Caco-2 (cell line): ENCODE measurements at regions not wholly inside any gene's neighbourhood (a gene's known extent, or its start where the extent isn't known, plus 50 kb on each side); places are given as distances from the start of the nearest gene placed in this dataset.
"Not testable (repeated sequence)": the region's sequence is repeated elsewhere in the genome, so short reads cannot be mapped to it uniquely, and the experiment has no call there.

Source experiments
- BruUV-seq: library from RNA; stranded (reverse); fragments of 400-500 nt; replicated peaks from 2 replicates; lab custom pipeline; 2021; lab: Mats Ljungman, UMichigan
- CTCF ChIA-PET: fragments of 300-600 bp; sonication (Branson Sonifier 250); formaldehyde crosslinking; loops from one replicate; lab custom pipeline; 2022; ENCODE audit warnings: antibody characterized with exemption; lab: Charles Lee
- POLR2A ChIA-PET: fragments of 300-600 bp; sonication (Branson Sonifier 250); formaldehyde crosslinking; loops from one replicate; lab custom pipeline; 2022; ENCODE audit warnings: antibody characterized with exemption; lab: Charles Lee
- DNase-seq, 2 experiments: peaks; one replicate each; pipeline versions ENCODE4 v3.0.0 to v3.0.0-alpha.2; 2020 to 2022
- H3K27me3 ChIP-seq: replicated peaks from 2 replicates; pipeline ENCODE4 v1.6.0; 2011; ENCODE audit warnings: low read length; ENCODE audit not compliant: control insufficient read depth, insufficient read depth
- H3K36me3 ChIP-seq: 2 replicates; pipeline ENCODE4 v1.5.1; 2011; ENCODE audit warnings: low read length; ENCODE audit not compliant: control insufficient read depth, insufficient read depth
- H3K4me1 ChIP-seq: fragments of 250-450 bp; sonication (Bioruptor Pico); 2 replicates; pipeline ENCODE4 v1.5.1; 2020; ENCODE audit warnings: mild to moderate bottlenecking
- H3K4me3 ChIP-seq: 2 replicates; pipeline ENCODE4 v1.5.1; 2011; ENCODE audit warnings: low read depth, mild to moderate bottlenecking, control low read depth, low read length
- H3K9me3 ChIP-seq: fragments of 250-450 bp; sonication (Bioruptor Pico); 2 replicates; pipeline ENCODE4 v1.5.1; 2020; ENCODE audit warnings: mild to moderate bottlenecking, moderate library complexity
- H3K27ac Mint-ChIP-seq: one replicate; pipeline ENCODE4 v1.8.0; 2022; ENCODE audit warnings: mixed read lengths; ENCODE audit not compliant: unreplicated experiment
- H3K27me3 Mint-ChIP-seq: one replicate; pipeline ENCODE4 v1.8.0; 2022; ENCODE audit warnings: mixed read lengths; ENCODE audit not compliant: insufficient read depth, unreplicated experiment
- H3K36me3 Mint-ChIP-seq: one replicate; pipeline ENCODE4 v1.8.0; 2022; ENCODE audit warnings: mild to moderate bottlenecking, mixed read lengths; ENCODE audit not compliant: insufficient read depth, unreplicated experiment
- H3K4me1 Mint-ChIP-seq: one replicate; pipeline ENCODE4 v1.8.0; 2022; ENCODE audit warnings: low read depth, mixed read lengths; ENCODE audit not compliant: unreplicated experiment
- H3K4me3 Mint-ChIP-seq: one replicate; pipeline ENCODE4 v1.8.0; 2022; ENCODE audit warnings: mild to moderate bottlenecking, moderate library complexity, mixed read lengths; ENCODE audit not compliant: unreplicated experiment
- H3K9me3 Mint-ChIP-seq: one replicate; pipeline ENCODE4 v1.8.0; 2022; ENCODE audit warnings: mixed read lengths; ENCODE audit not compliant: unreplicated experiment
- intact Hi-C: fragments of 100-400 bp; cut with micrococcal nuclease; formaldehyde crosslinking; loops from one replicate; pipeline ENCODE4 v1.10.0; 2022; ENCODE audit not compliant: unreplicated experiment
- TF ChIP-seq, protein P1 (sequence below), 2 experiments: fragments of 200-600 bp in 1 of 2; IDR thresholded peaks; 1 replicate in 1 of 2; 2 replicates in 1 of 2; pipeline versions ENCODE4 v1.5.1 to v1.8.0; 2011 to 2022; ENCODE audit warnings: antibody characterized with exemption in 1 of 2, control low read depth in 1 of 2, inconsistent platforms in 1 of 2, low read depth in 1 of 2, low read length in 1 of 2, mild to moderate bottlenecking in 1 of 2, moderate library complexity in 1 of 2; ENCODE audit not compliant: insufficient read depth in 1 of 2, severe bottlenecking in 1 of 2, unreplicated experiment in 1 of 2

DNA sequence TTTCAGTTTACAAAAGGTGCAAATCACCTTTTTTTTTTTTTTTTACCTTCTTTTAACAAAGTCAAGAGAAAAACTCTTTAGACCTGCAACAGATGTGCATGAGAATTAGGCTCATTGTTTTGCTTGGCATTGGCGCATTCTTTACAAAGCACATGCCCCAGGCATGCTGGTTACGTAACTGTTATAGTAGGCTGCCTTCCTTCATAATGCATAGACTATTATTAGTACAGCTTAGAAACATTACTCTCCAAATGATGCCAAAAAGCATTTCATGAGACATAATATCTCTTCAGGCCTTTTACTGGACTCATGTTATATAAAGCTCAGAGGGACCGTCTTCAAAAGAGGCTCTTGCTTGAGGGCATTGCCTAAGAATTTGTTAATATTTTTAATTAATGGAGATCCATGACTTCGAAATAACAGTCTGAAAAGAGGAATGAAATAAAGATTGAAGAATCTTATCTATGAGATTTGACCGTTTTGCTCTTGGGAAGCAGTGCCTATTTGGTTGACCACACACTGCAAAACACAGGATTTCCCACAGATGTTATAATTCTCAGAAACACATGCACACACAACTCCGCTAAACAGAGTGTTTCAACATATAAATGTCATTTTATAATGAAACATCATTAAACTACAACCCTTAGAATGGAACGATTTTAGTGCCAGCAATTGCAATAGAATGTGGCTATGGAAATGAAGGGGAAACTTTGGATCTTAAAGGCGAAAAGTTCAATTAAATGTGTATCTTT lies 478.7 kb downstream of the PRR16 start:
- no peaks in the 10 kb centered on the region for H3K4me1 ChIP-seq
- H3K4me3 ChIP-seq, result no peak overlapping the region
- H3K27me3 ChIP-seq, result no peaks in the 10 kb centered on the region
- no peak for DNase-seq
- no peaks in the 10 kb centered on the region for H3K4me1 Mint-ChIP-seq
- no TSS peak for BruUV-seq
- ChIA-PET POLR2A (no interaction called here), CTCF (no interaction called here)
- H3K27me3 Mint-ChIP-seq, result no peaks in the 10 kb centered on the region
- intact Hi-C loops, result no loop called here
- H3K27ac Mint-ChIP-seq, result no peak overlapping the region
- no peaks in the 10 kb centered on the region for H3K9me3 Mint-ChIP-seq
- no peaks in the 10 kb centered on the region for H3K36me3 ChIP-seq
- H3K4me3 Mint-ChIP-seq, result no peak overlapping the region
- H3K36me3 Mint-ChIP-seq, result no peaks in the 10 kb centered on the region
- TF ChIP-seq, protein P1, sequence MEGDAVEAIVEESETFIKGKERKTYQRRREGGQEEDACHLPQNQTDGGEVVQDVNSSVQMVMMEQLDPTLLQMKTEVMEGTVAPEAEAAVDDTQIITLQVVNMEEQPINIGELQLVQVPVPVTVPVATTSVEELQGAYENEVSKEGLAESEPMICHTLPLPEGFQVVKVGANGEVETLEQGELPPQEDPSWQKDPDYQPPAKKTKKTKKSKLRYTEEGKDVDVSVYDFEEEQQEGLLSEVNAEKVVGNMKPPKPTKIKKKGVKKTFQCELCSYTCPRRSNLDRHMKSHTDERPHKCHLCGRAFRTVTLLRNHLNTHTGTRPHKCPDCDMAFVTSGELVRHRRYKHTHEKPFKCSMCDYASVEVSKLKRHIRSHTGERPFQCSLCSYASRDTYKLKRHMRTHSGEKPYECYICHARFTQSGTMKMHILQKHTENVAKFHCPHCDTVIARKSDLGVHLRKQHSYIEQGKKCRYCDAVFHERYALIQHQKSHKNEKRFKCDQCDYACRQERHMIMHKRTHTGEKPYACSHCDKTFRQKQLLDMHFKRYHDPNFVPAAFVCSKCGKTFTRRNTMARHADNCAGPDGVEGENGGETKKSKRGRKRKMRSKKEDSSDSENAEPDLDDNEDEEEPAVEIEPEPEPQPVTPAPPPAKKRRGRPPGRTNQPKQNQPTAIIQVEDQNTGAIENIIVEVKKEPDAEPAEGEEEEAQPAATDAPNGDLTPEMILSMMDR (IDR thresholded peaks at IDR 0.05; ENCODE audit: insufficient read depth in 1 of 2, low read depth in 1 of 2, low read length in 1 of 2, severe bottlenecking in 1 of 2, unreplicated experiment in 1 of 2), result no peak
- H3K9me3 ChIP-seq, result no peaks in the 10 kb centered on the region

GRCh38 chr5:120949596-120949995 lies 485.5 kb downstream of the PRR16 start:
- H3K36me3 ChIP-seq, POLR2A ChIA-PET, CTCF ChIA-PET, H3K27me3 Mint-ChIP-seq, H3K4me3 ChIP-seq, H3K36me3 Mint-ChIP-seq, H3K27me3 ChIP-seq, DNase-seq, intact Hi-C loops, H3K9me3 ChIP-seq, H3K4me1 ChIP-seq, BruUV-seq, H3K4me1 Mint-ChIP-seq, H3K4me3 Mint-ChIP-seq, H3K27ac Mint-ChIP-seq: not testable (repeated sequence)
- H3K9me3 Mint-ChIP-seq, result peaks cover 12% of the 10 kb centered on the region

DNA sequence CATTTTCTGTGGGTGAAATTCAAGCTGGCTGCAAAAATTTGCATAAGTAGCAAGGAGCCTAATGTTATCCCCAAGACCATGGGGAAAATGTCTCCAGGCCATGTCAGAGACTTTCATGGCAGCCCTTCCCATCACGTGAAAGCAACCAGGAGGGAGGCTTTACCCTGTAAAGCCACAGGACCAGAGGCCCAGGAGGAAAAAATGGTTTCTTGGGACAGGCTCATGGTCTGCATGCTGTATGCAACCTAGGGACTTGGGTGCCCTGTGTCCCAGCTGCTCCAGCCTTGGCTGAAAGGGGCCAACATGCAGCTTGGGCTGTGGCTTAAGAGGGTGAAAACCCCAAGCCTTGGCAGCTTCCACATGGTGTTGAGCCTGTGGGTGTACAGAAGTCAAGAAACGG lies 489.3 kb downstream of the PRR16 start:
- H3K4me3 ChIP-seq, H3K27me3 Mint-ChIP-seq, H3K9me3 ChIP-seq, intact Hi-C loops, H3K4me3 Mint-ChIP-seq, H3K36me3 Mint-ChIP-seq, CTCF ChIA-PET, H3K4me1 Mint-ChIP-seq, H3K27me3 ChIP-seq, H3K36me3 ChIP-seq, POLR2A ChIA-PET, DNase-seq, H3K4me1 ChIP-seq, BruUV-seq, H3K27ac Mint-ChIP-seq: not testable (repeated sequence)
- H3K9me3 Mint-ChIP-seq, result peaks cover 12% of the 10 kb centered on the region

DNA sequence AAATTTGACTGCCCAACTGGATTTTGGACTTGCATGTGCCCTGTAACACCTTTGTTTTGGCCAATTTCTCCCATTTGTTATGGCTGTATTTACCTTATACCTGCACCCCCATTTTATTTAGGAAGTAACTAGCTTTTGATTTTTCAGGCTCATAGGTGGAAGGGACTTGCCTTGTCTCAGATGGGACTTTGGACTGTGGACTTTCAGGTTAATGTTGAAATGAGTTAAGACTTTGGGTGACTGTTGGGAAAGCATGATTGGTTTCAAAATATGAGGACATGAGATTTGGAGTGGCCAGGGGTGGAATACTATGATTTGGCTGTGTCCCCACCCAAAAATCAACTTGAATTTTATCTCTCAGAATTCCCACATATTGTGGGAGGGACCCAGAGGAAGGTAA lies 490.2 kb downstream of the PRR16 start:
- intact Hi-C loops, result no loop called here
- no TSS peak for BruUV-seq

More for the DNA sequence above, 490.2 kb downstream of the PRR16 start:
- POLR2A ChIA-PET, result no interaction called here
- Mint-ChIP-seq H3K27me3 (no peaks in the 10 kb centered on the region), H3K4me3 (no peak overlapping the region), H3K4me1 (no peaks in the 10 kb centered on the region), H3K27ac (no peak overlapping the region), H3K36me3 (no peaks in the 10 kb centered on the region), H3K9me3 (peaks cover 12% of the 10 kb centered on the region)
- DNase-seq, result no peak
- Histone ChIP-seq H3K9me3 (peaks cover 6% of the 10 kb centered on the region; the same call in 1 of the 2 replicates), H3K4me1 (no peaks in the 10 kb centered on the region), H3K4me3 (no peak overlapping the region), H3K27me3 (no peaks in the 10 kb centered on the region), H3K36me3 (no peaks in the 10 kb centered on the region)
- TF ChIP-seq, protein P1 (IDR thresholded peaks at IDR 0.05; ENCODE audit: insufficient read depth in 1 of 2, low read depth in 1 of 2, low read length in 1 of 2, severe bottlenecking in 1 of 2, unreplicated experiment in 1 of 2), result no peak
- CTCF ChIA-PET, result no interaction called here
